Smooth muscle cell (in vitro differentiated cells): ENCODE measurements at regions not wholly inside any gene's neighbourhood (a gene's known extent, or its start where the extent isn't known, plus 50 kb on each side); places are given as distances from the start of the nearest gene placed in this dataset.

Experiments used
- DNase-seq: peaks from one replicate; lab custom pipeline; 2025; ENCODE audit not compliant: unreplicated experiment; lab: John Stamatoyannopoulos, UW
- H2AFZ ChIP-seq: fragments of 200-600 bp; sonication (generic); 2 replicates; pipeline ENCODE4 v1.6.0; 2016; ENCODE audit warnings: antibody characterized with exemption, low read depth, mild to moderate bottlenecking
- H3F3A ChIP-seq: fragments of 200-600 bp; sonication (generic); 2 replicates; pipeline ENCODE4 v1.6.0; 2017; ENCODE audit warnings: antibody characterized with exemption, low read depth
- H3K27ac ChIP-seq: fragments of 200-600 bp; sonication (generic); 2 replicates; pipeline ENCODE4 v1.5.1; 2016; ENCODE audit warnings: low read depth, mild to moderate bottlenecking
- H3K27me3 ChIP-seq: fragments of 200-600 bp; sonication (generic); 2 replicates; pipeline ENCODE4 v1.6.1; 2016; ENCODE audit warnings: low read depth, mild to moderate bottlenecking
- H3K36me3 ChIP-seq: fragments of 200-600 bp; sonication (generic); 2 replicates; pipeline ENCODE4 v1.5.1; 2016; ENCODE audit warnings: low read depth
- H3K4me1 ChIP-seq: fragments of 200-600 bp; sonication (generic); 2 replicates; pipeline ENCODE4 v1.5.1; 2016; ENCODE audit warnings: low read depth
- H3K4me2 ChIP-seq: fragments of 200-600 bp; sonication (generic); 2 replicates; pipeline ENCODE4 v1.6.0; 2016; ENCODE audit warnings: mild to moderate bottlenecking
- H3K4me3 ChIP-seq: fragments of 200-600 bp; sonication (generic); 2 replicates; pipeline ENCODE4 v1.5.1; 2016; ENCODE audit warnings: mild to moderate bottlenecking
- H3K79me2 ChIP-seq: fragments of 200-600 bp; sonication (generic); 2 replicates; pipeline ENCODE4 v1.6.0; 2016; ENCODE audit warnings: low read depth, mild to moderate bottlenecking
- H3K9ac ChIP-seq: fragments of 200-600 bp; sonication (generic); 2 replicates; pipeline ENCODE4 v1.6.0; 2016; ENCODE audit warnings: low read depth
- H3K9me3 ChIP-seq: fragments of 200-600 bp; sonication (generic); replicated peaks from 2 replicates; pipeline ENCODE4 v1.5.1; 2016; ENCODE audit warnings: low read depth
- H4K20me1 ChIP-seq: fragments of 200-600 bp; sonication (generic); 2 replicates; pipeline ENCODE4 v1.6.0; 2016; ENCODE audit warnings: low read depth
- WGBS: methylation state at CpG from one replicate; pipeline ENCODE4 v1.1.7; 2016; ENCODE audit warnings: low lambda C conversion rate; 5-methylcytosine and 5-hydroxymethylcytosine counted together
- TF ChIP-seq, protein P1 (sequence below): fragments of 200-600 bp; sonication (generic); IDR thresholded peaks from 2 replicates; pipeline ENCODE4 v1.5.1; 2017; ENCODE audit warnings: borderline replicate concordance, mild to moderate bottlenecking, antibody characterized with exemption; ENCODE audit not compliant: insufficient read depth, poor library complexity, severe bottlenecking

DNA sequence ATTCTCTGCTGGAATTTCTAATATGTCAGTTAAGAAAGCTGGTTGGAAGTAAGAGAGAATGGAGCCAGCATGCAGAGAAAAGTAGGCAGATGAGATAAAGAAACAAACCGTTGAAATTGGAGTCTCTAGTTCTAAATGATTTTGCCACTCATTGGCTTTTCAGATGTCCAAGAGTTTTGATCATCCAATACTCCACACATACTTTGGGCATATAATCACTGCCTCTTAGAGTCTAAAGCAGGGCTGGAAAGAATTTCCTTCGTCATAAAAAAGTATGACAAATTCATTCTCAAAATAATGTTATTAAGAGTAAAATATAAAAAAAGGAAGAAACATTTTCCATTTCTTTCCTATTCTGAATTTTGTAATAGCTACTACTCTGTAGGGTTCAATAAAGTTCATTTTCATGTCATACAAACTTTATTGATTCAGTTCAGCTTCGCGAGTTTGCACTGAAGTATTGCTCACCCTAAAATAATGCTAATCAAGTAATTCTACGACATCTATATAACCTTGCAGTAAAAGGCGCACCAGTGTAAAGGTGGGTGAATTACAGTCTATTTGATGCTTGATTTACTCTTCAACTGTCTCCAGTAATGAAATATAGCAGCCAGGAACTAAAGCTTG lies 1556.6 kb downstream of the NCAM2 start:
- no peaks in the 10 kb centered on the region for H3K4me1 ChIP-seq
- no peaks in the 10 kb centered on the region for H3K36me3 ChIP-seq
- no peaks in the 10 kb centered on the region for H3K27me3 ChIP-seq
- H3K9ac ChIP-seq = no peak overlapping the region
- no peak overlapping the region for H3K4me2 ChIP-seq
- H3K4me3 ChIP-seq = no peak overlapping the region
- no peaks in the 10 kb centered on the region for H3F3A ChIP-seq
- H3K27ac ChIP-seq = no peak overlapping the region
- no peak for DNase-seq
- H3K9me3 ChIP-seq = no peaks in the 10 kb centered on the region
- no peaks in the 10 kb centered on the region for H4K20me1 ChIP-seq
- H2AFZ ChIP-seq = no peak overlapping the region
- TF ChIP-seq, protein P1, sequence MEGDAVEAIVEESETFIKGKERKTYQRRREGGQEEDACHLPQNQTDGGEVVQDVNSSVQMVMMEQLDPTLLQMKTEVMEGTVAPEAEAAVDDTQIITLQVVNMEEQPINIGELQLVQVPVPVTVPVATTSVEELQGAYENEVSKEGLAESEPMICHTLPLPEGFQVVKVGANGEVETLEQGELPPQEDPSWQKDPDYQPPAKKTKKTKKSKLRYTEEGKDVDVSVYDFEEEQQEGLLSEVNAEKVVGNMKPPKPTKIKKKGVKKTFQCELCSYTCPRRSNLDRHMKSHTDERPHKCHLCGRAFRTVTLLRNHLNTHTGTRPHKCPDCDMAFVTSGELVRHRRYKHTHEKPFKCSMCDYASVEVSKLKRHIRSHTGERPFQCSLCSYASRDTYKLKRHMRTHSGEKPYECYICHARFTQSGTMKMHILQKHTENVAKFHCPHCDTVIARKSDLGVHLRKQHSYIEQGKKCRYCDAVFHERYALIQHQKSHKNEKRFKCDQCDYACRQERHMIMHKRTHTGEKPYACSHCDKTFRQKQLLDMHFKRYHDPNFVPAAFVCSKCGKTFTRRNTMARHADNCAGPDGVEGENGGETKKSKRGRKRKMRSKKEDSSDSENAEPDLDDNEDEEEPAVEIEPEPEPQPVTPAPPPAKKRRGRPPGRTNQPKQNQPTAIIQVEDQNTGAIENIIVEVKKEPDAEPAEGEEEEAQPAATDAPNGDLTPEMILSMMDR = no peak
- 87% methylated on average over 6 of the region's 6 CpGs for WGBS
- no peaks in the 10 kb centered on the region for H3K79me2 ChIP-seq

DNA sequence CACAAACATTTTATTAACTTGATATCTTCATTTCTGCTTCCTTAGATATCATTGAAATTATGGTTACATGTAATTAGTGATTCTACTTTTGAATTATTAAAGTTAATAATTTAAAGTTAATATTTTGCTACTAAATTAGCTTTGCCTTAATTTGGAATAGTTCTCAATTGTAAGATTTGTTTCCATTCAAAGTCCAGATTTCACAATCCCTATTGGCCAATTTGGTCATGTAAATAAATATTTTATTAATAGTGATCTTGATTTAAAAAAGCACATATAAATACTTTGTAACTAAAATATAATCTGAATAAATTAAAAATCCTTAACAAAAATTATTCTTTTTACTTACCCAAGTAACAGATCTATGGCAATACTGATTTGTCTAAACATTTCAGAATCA lies 1558.6 kb downstream of the NCAM2 start:
- no peak overlapping the region for H2AFZ ChIP-seq

DNA sequence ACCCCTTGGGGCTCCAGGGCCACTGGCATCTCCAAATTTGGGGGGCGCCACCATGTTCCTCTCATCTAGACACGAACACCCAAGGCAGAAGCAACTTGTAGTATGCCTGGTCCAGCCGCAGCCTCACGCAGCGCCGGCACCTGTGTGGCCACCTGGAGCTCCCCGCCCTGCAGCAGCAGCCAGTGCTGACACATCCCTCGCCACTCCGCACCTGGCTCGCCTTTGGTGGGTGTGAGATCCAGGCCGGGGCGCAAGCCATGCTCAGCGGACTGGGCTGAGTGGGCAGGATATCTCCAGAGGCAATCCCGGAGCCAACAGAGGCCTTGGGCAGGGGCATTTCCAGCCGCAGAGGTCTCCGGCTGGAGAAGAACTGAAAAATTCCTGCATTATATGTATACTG lies 1563.7 kb downstream of the NCAM2 start:
- no peak overlapping the region for H3K4me2 ChIP-seq
- H3K27ac ChIP-seq = no peak overlapping the region
- H3K27me3 ChIP-seq = no peaks in the 10 kb centered on the region
- no peak overlapping the region for H2AFZ ChIP-seq
- no peaks in the 10 kb centered on the region for H3F3A ChIP-seq
- H3K9ac ChIP-seq = no peak overlapping the region
- H3K4me1 ChIP-seq = no peaks in the 10 kb centered on the region
- H3K36me3 ChIP-seq = no peaks in the 10 kb centered on the region
- no peaks in the 10 kb centered on the region for H4K20me1 ChIP-seq
- TF ChIP-seq, protein P1 = no peak
- DNase-seq = no peak
- H3K9me3 ChIP-seq = no peaks in the 10 kb centered on the region
- WGBS = 89% methylated on average over 16 of the region's 16 CpGs
- H3K79me2 ChIP-seq = no peaks in the 10 kb centered on the region
- no peak overlapping the region for H3K4me3 ChIP-seq

More for the DNA sequence above, 1558.6 kb downstream of the NCAM2 start:
- no peaks in the 10 kb centered on the region for H4K20me1 ChIP-seq
- no peaks in the 10 kb centered on the region for H3K27me3 ChIP-seq
- H3K27ac ChIP-seq = no peak overlapping the region
- no peak for DNase-seq
- H3F3A ChIP-seq = no peaks in the 10 kb centered on the region
- no peak overlapping the region for H3K9ac ChIP-seq
- no peak overlapping the region for H3K4me2 ChIP-seq
- no peaks in the 10 kb centered on the region for H3K9me3 ChIP-seq
- no peaks in the 10 kb centered on the region for H3K79me2 ChIP-seq
- no peaks in the 10 kb centered on the region for H3K4me1 ChIP-seq
- TF ChIP-seq, protein P1 = no peak
- H3K36me3 ChIP-seq = no peaks in the 10 kb centered on the region
- H3K4me3 ChIP-seq = no peak overlapping the region

DNA sequence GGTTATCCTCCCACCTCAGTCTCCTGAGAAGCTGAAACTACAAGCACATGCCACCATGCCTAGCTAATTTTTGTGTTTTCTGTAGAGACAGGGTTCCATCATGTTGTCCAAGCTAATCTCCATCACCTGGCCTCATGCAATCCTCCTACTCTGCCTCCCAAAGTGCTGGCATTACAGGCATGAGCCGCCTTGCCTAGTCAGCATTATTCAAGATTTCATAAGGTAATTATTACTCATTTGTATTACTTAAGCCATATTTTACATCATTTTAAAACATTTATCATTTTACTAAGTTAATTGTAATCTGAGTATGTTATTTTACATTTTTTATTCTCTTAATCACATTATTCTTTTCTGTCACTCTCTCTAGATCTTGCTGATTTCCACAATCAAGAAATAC lies 1575.6 kb downstream of the NCAM2 start:
- 87% methylated on average over 1 of the region's 1 CpG for WGBS
- Histone ChIP-seq H2AFZ (no peak overlapping the region), H3F3A (no peaks in the 10 kb centered on the region), H3K9me3 (no peaks in the 10 kb centered on the region), H3K79me2 (no peaks in the 10 kb centered on the region), H3K36me3 (no peaks in the 10 kb centered on the region), H3K9ac (no peak overlapping the region), H3K4me3 (no peak overlapping the region), H4K20me1 (no peaks in the 10 kb centered on the region), H3K4me2 (no peak overlapping the region), H3K27ac (no peak overlapping the region), H3K4me1 (no peaks in the 10 kb centered on the region), H3K27me3 (no peaks in the 10 kb centered on the region)
- no peak for DNase-seq
- TF ChIP-seq, protein P1 = no peak
